Stimulated activated CD4-positive, alpha-beta T cell treated with anti-CD3 and anti-CD28 coated beads, Interleukin-1b, Interleukin-23, amount 100 ng/mL, for 4 hours (primary cell): ENCODE measurements at regions not wholly inside any gene's neighbourhood (a gene's known extent, or its start where the extent isn't known, plus 50 kb on each side); places are given as distances from the start of the nearest gene placed in this dataset.

Source experiments
- DNase-seq, 2 donors: peaks; one replicate each; pipeline ENCODE4 v3.0.0-alpha.2; 2020; ENCODE audit warnings: low read depth in 2 of 2

DNA sequence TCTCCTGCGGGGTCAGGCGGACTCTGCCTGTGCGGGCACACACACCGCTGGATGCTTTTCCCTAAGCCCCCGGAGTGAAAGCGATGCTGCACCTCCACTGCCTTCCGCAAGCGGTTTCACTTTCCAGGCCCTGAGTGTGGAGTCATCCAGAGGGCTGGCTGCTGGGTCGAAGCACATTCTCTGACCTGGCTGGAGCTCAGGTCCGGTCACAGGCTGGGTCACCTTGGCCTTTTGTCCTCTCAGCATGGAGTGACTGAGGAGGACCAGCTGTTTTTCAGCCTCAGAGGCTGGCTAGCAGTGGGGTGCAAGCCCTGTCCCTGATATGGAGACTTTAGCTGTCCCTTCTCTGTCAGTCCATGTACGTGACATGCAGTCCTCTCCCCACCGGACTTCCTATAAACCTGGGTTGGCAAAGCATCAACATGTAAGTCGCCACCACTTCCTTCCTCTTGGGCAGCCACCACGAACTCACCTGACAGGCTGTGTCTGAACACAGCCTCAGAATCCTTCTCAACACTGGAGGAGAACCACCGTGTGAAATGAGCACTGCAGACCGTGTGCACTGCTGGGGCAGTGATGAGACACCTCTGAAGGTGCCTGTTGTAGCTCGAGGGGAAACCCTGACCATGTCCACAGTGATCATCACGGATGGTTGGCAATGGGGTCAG, 51.3 kb downstream of the GADD45G start:
- no peak for DNase-seq

GRCh38 chr9:89657295-89657694, 52.5 kb downstream of the GADD45G start:
- no peak for DNase-seq

DNA sequence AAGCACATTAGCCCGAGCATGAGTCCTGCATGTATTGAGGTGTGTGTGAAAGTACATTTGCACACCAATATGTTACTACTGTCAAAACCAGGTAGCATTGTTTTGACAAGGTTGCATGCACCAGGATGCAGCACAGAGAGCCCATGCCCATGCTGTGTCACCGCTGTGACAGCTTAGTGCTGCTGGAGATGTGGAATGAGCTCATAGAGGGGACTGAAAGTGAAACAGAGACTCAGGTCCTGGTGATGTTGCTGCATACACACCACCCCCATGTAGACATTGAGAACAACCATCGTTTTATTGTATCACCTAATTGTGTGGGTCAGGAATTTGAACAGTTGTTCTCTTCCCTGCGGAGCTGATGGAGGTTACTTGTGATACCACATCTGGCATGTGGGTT, 53.0 kb downstream of the GADD45G start:
- no peak for DNase-seq

DNA sequence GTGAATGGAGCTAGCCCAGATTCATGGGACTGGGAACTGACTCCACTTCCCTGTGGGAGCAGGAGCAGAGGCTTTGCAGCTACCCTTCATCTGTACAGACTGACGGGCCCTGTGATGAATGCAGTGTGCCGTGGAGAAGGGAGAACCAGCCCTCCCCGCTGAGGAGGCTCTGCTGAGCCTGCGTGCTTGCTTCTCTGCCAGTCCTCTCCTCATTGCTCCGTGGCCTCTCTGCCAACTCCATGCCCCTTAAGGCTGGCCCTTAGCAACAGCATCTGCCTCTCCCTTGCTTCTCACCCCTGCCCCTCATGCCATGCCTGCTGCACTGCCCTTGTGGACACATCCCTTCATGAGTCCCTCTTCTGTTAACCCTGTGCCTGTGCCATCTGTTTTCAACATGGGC, 53.6 kb downstream of the GADD45G start:
- DNase-seq: no peak

GRCh38 chr9:89658931-89659330, 54.1 kb downstream of the GADD45G start:
- no peak for DNase-seq

GRCh38 chr9:89659473-89659872, 54.7 kb downstream of the GADD45G start:
- DNase-seq: no peak

- DNase-seq: no peak
Measured at GRCh38 chr9:89659891-89660685, 55.3 kb downstream of the GADD45G start.

DNA sequence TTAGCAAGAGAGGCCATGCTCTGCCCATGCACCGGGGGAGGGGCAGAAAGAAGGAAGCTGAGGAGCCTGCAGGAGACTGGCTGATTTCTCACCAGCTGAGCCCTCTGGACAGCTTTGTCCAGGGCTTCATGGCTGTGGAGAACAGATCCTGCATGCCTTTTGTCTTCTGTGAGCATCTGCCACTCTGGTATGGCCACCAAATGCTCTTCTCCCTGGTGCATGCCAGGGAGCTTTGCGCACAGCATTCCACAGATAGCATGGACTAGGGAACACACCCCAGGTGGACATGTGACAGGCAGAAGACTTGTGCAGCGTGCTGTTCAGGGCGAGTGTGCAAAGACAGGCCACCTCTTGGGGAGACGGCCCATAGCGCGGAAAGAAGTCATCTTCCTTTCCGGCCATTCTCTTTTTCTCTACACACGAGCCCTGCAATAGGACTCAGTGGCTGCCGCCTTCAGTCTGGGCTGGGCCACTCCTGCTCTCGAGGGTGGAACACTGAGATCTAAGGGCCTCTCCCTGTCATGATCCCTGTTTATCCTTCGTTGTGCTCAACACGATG, 56.7 kb downstream of the GADD45G start:
- DNase-seq: no peak

DNA sequence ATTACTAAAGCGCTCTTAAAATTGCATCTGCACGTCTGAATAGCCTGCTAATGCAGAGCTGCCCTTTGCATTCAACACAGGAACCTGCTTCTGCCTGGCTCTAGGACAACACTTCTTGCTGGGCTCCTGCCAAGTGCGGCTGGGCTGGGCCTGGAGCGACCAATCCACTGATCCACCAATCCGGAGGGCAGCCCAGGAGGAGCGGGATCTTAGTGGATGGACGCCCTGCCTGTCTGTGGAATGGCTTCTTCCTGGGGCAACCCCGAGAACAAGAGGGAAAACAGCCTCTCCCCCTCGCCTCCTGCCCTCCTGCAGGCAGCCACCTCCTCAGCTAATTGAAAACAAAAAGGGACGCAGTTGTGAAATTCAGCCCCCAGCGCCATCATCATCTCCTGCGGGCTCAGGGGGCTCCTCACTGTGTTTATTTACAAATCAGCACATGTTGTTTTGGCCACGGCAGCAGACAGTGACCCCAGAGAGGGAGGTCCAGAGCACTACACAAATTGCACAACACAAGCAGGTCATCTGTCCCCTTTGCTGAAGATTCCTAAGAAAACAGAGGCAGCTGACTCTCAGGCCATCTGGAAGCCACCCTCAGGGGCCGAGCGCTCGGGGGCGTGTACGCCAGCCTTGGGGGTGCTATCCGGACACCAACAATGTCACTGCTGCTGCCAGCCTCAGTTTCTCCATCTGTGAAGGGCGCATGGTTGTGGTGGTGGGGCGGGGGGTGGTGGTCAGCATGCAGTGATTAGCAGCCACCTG, 57.3 kb downstream of the GADD45G start:
- no peak for DNase-seq

DNA sequence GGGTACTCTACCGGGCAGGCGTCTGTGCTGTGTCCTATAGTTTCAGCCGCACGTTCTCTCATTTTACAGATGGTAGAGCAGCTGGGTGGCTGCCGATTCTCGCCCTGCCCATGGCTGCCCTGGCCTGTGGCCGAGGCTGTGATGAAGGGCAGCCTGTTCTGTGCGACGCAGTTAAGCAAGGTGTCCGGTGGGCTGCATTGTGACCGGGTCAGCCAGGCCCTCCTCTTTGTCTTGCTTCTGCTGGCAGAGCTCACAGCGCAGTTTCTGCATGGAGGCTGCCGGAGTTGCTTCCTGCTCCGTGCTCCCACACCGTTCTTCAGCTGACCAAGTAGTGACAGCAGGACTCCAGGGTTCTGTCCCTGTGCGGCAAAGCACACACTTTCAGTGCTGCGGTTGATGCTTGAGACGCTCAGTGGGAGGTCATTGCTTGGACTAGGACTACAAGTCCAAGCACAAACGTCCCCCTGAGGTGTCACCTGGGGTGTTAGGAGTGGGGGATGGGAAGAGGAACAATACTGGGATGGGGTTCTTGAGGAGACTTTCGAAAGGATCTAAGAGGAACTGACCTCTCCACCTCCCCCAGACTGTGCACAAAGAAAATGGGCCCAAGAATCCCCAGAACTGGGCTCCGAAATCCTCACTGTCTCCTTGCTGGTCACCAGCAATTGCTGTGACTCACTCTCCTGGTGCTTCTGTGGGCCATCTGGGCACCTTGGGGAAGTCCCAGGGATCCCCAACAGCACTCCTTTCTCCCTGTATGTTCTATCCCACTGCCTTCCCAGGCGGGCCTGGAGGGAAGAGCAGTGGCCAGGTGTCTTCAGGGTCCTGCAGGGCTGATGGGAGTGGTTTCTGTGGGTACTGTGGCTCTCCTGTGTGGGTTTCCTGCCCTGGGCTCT, 58.2 kb downstream of the GADD45G start:
- DNase-seq: no peak

- no peak for DNase-seq
Measured at GRCh38 chr9:89663614-89663970, 58.8 kb downstream of the GADD45G start.

GRCh38 chr9:89664010-89664409, 59.2 kb downstream of the GADD45G start:
- no peak for DNase-seq

DNA sequence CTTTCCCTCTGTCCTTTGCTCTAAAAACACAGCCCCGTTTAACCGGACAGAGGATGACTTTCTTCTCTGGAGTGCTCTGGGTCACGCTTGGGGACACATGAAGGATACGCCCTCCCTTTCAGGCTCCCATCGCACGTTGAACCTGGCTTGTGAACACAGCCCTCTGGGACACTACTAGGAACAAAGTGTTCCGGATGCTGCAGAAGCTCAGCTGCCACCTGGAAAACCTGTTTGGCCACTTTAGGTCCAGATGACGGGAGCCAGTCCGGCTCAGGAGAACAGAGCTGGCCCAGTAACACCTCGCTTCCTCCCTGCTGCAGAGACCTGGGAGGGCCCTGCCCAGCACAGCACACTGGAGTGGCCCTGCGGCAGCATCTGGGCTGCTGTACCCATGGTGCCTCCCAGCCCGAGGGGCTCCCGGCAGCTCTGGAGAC, 60.1 kb downstream of the GADD45G start:
- no peak for DNase-seq

DNA sequence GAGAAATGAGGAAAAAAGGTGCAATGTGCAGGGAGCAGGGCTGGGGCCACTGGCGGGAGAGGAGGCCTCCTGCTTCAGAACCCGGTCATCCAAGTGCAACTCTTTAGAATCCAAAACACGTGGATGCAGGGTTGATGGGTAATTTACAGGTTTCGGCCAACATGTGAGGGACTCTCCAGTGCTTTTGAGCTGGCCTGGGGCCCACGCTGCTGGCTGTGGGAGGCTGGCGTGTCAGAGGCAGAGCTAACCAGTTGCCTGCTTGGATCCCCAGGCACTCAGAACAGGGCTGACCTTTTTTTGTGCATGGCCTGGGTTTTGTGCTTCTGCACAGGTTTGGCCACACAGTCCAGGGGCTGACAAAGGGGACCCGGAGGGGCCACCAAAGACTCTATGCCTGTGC, 61.6 kb downstream of the GADD45G start:
- DNase-seq: no peak

DNA sequence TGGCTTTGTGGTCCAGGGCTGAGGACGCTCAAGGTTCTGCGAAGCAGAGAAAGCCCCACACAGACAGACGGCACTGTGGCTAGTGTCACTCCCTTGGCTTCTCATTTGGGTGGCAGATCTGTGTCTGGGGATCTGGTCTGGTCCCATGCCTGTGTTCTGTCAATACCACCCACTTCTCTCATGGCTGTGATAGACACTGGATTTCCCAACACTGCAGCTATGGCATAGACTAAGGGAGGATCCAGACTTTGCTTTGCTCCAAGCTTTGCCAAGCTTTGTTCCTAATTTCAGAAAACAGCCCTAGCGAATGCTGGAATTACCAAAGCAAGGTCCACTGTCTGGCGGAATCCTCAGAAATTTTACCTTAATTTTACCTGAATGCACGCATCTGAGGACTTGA, 62.1 kb downstream of the GADD45G start:
- no peak for DNase-seq

- no peak for DNase-seq
Measured at GRCh38 chr9:89667726-89668125, 62.9 kb downstream of the GADD45G start.

DNA sequence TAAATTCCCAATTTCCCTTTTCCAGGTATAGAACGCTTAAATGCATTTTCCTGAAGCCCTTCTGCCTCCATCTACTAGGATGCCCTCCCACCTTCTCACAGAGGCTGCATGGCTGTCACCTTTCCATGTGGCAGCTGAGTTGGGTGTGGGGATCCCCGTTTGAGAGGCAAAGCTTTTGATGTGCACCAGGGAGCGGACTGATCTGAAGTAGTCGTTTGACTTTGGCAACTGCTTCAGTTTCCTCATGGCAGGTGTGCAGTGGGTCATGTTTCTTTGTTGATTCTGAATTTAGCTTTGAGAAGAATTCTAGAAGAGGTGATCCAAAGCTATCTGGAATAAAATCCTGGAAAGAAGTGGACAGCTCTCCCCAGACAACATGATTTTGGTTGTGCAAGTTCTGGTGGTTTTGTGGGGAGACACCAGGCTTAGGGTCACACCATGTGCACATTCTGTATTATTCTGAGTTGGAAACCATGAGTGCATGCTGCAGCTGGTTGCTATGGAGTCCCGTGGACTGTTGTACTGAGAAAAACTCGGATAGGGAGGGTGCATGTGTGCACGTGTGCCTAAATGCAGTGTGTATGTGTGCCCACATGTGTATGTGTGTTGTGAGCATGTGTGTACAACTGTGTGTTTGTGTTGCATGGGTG, 63.5 kb downstream of the GADD45G start:
- DNase-seq: no peak

- DNase-seq: no peak
Measured at GRCh38 chr9:89668866-89669246, 64.0 kb downstream of the GADD45G start.

DNA sequence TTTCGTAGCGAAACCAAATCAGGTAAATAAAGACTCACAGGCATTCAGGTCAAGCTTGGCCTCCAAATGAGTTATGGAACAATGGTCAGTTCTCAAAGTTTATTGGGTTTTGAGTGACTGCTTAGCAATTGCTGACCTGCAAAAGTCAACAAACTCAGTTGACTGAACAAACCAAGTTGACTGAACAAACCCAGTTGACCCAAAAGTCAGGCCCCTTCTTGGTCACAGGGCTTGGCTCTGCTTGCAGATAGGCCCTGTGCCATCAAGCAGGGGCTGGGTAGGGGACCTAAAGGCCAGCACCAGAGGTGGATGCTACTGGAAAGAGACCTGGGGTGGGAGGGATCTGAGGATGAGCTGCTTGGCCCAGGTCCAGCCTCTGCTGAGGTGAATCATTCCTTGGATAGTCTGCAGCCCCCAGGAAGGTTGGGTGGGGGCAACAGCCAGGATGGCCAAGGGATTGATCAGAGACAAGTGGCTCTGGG, 64.6 kb downstream of the GADD45G start:
- no peak for DNase-seq

- DNase-seq: no peak
Measured at GRCh38 chr9:89670114-89670513, 65.3 kb downstream of the GADD45G start.
